H9 (cell line): ENCODE measurements at regions not wholly inside any gene's neighbourhood (a gene's known extent, or its start where the extent isn't known, plus 50 kb on each side); places are given as distances from the start of the nearest gene placed in this dataset.

ENCODE experiments used
- DNase-seq: peaks from one replicate; pipeline ENCODE4 v3.0.0-alpha.2; 2017
- H2AFZ ChIP-seq: one replicate; pipeline ENCODE4 v1.6.1; 2013; ENCODE audit warnings: mild to moderate bottlenecking, low read length, control low read depth, moderate library complexity
- H2AK5ac ChIP-seq: 2 replicates; pipeline ENCODE4 v1.6.1; 2013; ENCODE audit warnings: low read length, control low read depth, mixed read lengths; ENCODE audit not compliant: insufficient read length
- H2BK120ac ChIP-seq: one replicate; pipeline ENCODE4 v1.6.1; 2013; ENCODE audit warnings: low read depth, mild to moderate bottlenecking, low read length, control low read depth, inconsistent platforms; ENCODE audit not compliant: poor library complexity, severe bottlenecking
- H2BK12ac ChIP-seq: 2 replicates; pipeline ENCODE4 v1.6.1; 2013; ENCODE audit warnings: low read length, control low read depth, mixed read lengths, low read depth; ENCODE audit not compliant: insufficient read length
- H2BK15ac ChIP-seq: 2 replicates; pipeline ENCODE4 v1.6.1; 2013; ENCODE audit warnings: low read depth, low read length, control low read depth
- H2BK20ac ChIP-seq: one replicate; pipeline ENCODE4 v1.6.1; 2013; ENCODE audit warnings: low read depth, mild to moderate bottlenecking, low read length, control low read depth, inconsistent platforms; ENCODE audit not compliant: poor library complexity, severe bottlenecking
- H2BK5ac ChIP-seq: 2 replicates; pipeline ENCODE4 v1.6.1; 2013; ENCODE audit warnings: low read length, control low read depth, mixed read lengths; ENCODE audit not compliant: insufficient read length
- H3K14ac ChIP-seq: 2 replicates; pipeline ENCODE4 v1.6.1; 2013; ENCODE audit warnings: low read length, control low read depth; ENCODE audit not compliant: insufficient read depth
- H3K18ac ChIP-seq: 2 replicates; pipeline ENCODE4 v1.6.1; 2013; ENCODE audit warnings: low read depth, mild to moderate bottlenecking, mixed read lengths, low read length, control low read depth; ENCODE audit not compliant: insufficient read length
- H3K23ac ChIP-seq: 2 replicates; pipeline ENCODE4 v1.6.1; 2013; ENCODE audit warnings: low read length, control low read depth, mixed read lengths, low read depth; ENCODE audit not compliant: insufficient read length
- H3K23me2 ChIP-seq: 2 replicates; pipeline ENCODE4 v1.6.1; 2013; ENCODE audit warnings: low read depth, mild to moderate bottlenecking, mixed read lengths, low read length, control low read depth; ENCODE audit not compliant: insufficient read length, poor library complexity, severe bottlenecking
- H3K27ac ChIP-seq: 2 replicates; pipeline ENCODE4 v1.5.1; 2013; ENCODE audit warnings: low read length, control low read depth, mixed read lengths, low read depth; ENCODE audit not compliant: insufficient read length
- H3K27me3 ChIP-seq: 2 replicates; pipeline ENCODE4 v1.6.1; 2013; ENCODE audit warnings: low read length, control low read depth, inconsistent platforms; ENCODE audit not compliant: insufficient read depth
- H3K4ac ChIP-seq: 2 replicates; pipeline ENCODE4 v1.6.1; 2013; ENCODE audit warnings: low read depth, mild to moderate bottlenecking, control low read depth, inconsistent platforms, low read length, moderate library complexity
- H3K4me1 ChIP-seq: 2 replicates; pipeline ENCODE4 v1.6.1; 2013; ENCODE audit warnings: low read length, control low read depth, inconsistent platforms; ENCODE audit not compliant: insufficient read depth
- H3K4me2 ChIP-seq: 2 replicates; pipeline ENCODE4 v1.6.1; 2013; ENCODE audit warnings: low read length, control low read depth, mixed read lengths; ENCODE audit not compliant: insufficient read length, insufficient read depth
- H3K56ac ChIP-seq: 2 replicates; pipeline ENCODE4 v1.6.1; 2013; ENCODE audit warnings: low read depth, mild to moderate bottlenecking, mixed read lengths, low read length, control low read depth; ENCODE audit not compliant: insufficient read length
- H3K79me1 ChIP-seq: 2 replicates; pipeline ENCODE4 v1.6.1; 2013; ENCODE audit warnings: low read depth, mild to moderate bottlenecking, moderate library complexity, low read length, control low read depth, inconsistent platforms; ENCODE audit not compliant: insufficient read depth, poor library complexity, severe bottlenecking
- H3K79me2 ChIP-seq: 2 replicates; pipeline ENCODE4 v1.6.1; 2013; ENCODE audit warnings: low read length, control low read depth, inconsistent platforms; ENCODE audit not compliant: insufficient read depth
- H3K9ac ChIP-seq: 2 replicates; pipeline ENCODE4 v1.6.1; 2013; ENCODE audit warnings: low read length, control low read depth, mixed read lengths; ENCODE audit not compliant: insufficient read length; ENCODE audit errors: extremely low read depth
- H3K9me3 ChIP-seq: one replicate; pipeline ENCODE4 v1.6.1; 2013; ENCODE audit warnings: low read depth, low read length, inconsistent platforms; ENCODE audit not compliant: control insufficient read depth
- H3T11ph ChIP-seq: one replicate; pipeline ENCODE4 v1.6.1; 2013; ENCODE audit warnings: mild to moderate bottlenecking, low read length, control low read depth, inconsistent platforms
- H4K20me1 ChIP-seq: one replicate; pipeline ENCODE4 v1.6.1; 2013; ENCODE audit not compliant: control insufficient read depth, insufficient read length, insufficient read depth
- H4K5ac ChIP-seq: 2 replicates; pipeline ENCODE4 v1.6.1; 2013; ENCODE audit warnings: low read depth, mild to moderate bottlenecking, mixed read lengths, low read length, control low read depth; ENCODE audit not compliant: insufficient read length
- H4K8ac ChIP-seq: replicated peaks from 2 replicates; pipeline ENCODE4 v1.6.1; 2013; ENCODE audit warnings: low read length, control low read depth, mixed read lengths, low read depth; ENCODE audit not compliant: insufficient read length
- H4K91ac ChIP-seq: 2 replicates; pipeline ENCODE4 v1.6.1; 2013; ENCODE audit warnings: low read depth, mild to moderate bottlenecking, moderate library complexity, mixed read lengths, low read length, control low read depth; ENCODE audit not compliant: insufficient read length
- H3K27ac Mint-ChIP-seq, 3 experiments: 2 replicates in 2 of 3; 3 replicates in 1 of 3; pipeline ENCODE4 v1.8.0; 2020 to 2021; ENCODE audit warnings: mixed read lengths in 3 of 3, mild to moderate bottlenecking in 1 of 3, moderate library complexity in 1 of 3
- H3K27me3 Mint-ChIP-seq: 2 replicates; pipeline ENCODE4 v1.8.0; 2021; ENCODE audit warnings: low read depth, mild to moderate bottlenecking, moderate library complexity, mixed read lengths
- H3K36me3 Mint-ChIP-seq, 3 experiments: 2 replicates in 2 of 3; 3 replicates in 1 of 3; pipeline ENCODE4 v1.8.0; 2020 to 2021; ENCODE audit warnings: low read depth in 3 of 3, mixed read lengths in 3 of 3; ENCODE audit not compliant: insufficient read depth in 1 of 3
- H3K4me1 Mint-ChIP-seq, 2 experiments: 2 replicates each; pipeline ENCODE4 v1.8.0; 2020; ENCODE audit warnings: mixed read lengths in 2 of 2
- H3K4me3 Mint-ChIP-seq, 2 experiments: 2 replicates in 1 of 2; 3 replicates in 1 of 2; pipeline ENCODE4 v1.8.0; 2020 to 2021; ENCODE audit warnings: mild to moderate bottlenecking in 2 of 2, mixed read lengths in 2 of 2, moderate library complexity in 1 of 2
- H3K9me3 Mint-ChIP-seq, 2 experiments: 2 replicates in 1 of 2; 3 replicates in 1 of 2; pipeline ENCODE4 v1.8.0; 2020; ENCODE audit warnings: mild to moderate bottlenecking in 2 of 2, mixed read lengths in 2 of 2, moderate library complexity in 1 of 2
- CTCF ChIP-seq: fragments of 200-600 bp; sonication (generic); conservative IDR thresholded peaks from 3 replicates; pipeline ENCODE4 v1.8.0; 2021; ENCODE audit warnings: antibody characterized with exemption, mild to moderate bottlenecking

GRCh38 chr7:80584778-80585177 is 53.7 kb upstream of the CD36 start:
- no peak overlapping the region for H3K56ac ChIP-seq
- no peak overlapping the region for H2BK5ac ChIP-seq
- no peak overlapping the region for H2BK12ac ChIP-seq
- no peak overlapping the region for H3K4me2 ChIP-seq
- no peak overlapping the region for H2BK15ac ChIP-seq
- no peaks in the 10 kb centered on the region for H3K9me3 ChIP-seq
- H3K27ac Mint-ChIP-seq, result no peak overlapping the region; a peak in 1 of 7 replicates
- no peak overlapping the region for H3K14ac ChIP-seq
- H3K18ac ChIP-seq, result no peak overlapping the region
- no peaks in the 10 kb centered on the region for H3K79me1 ChIP-seq
- H3T11ph ChIP-seq, result no peak overlapping the region
- H4K20me1 ChIP-seq, result no peaks in the 10 kb centered on the region
- H2BK120ac ChIP-seq, result no peak overlapping the region
- no peak for DNase-seq
- no peaks in the 10 kb centered on the region for H3K79me2 ChIP-seq
- H3K23me2 ChIP-seq, result no peaks in the 10 kb centered on the region
- no peak overlapping the region for H2BK20ac ChIP-seq
- no peak overlapping the region for H2AFZ ChIP-seq
- H2AK5ac ChIP-seq, result no peak overlapping the region
- no peaks in the 10 kb centered on the region for H3K36me3 Mint-ChIP-seq
- no peaks in the 10 kb centered on the region for H3K27me3 ChIP-seq
- no peaks in the 10 kb centered on the region for H3K4me1 ChIP-seq
- no peaks in the 10 kb centered on the region for H3K9me3 Mint-ChIP-seq
- H4K91ac ChIP-seq, result no peak overlapping the region
- H4K8ac ChIP-seq, result no peak overlapping the region
- no peak overlapping the region for H4K5ac ChIP-seq
- H3K9ac ChIP-seq, result no peak overlapping the region
- no peak overlapping the region for H3K4ac ChIP-seq
- H3K27me3 Mint-ChIP-seq, result no peaks in the 10 kb centered on the region
- no peak overlapping the region for H3K27ac ChIP-seq
- H3K23ac ChIP-seq, result no peak overlapping the region
- peaks cover 0 to 3% of the 10 kb centered on the region in 2 experiments; a peak in 1 of 4 replicates for H3K4me1 Mint-ChIP-seq
- TF ChIP-seq CTCF, result no peak
- no peak overlapping the region for H3K4me3 Mint-ChIP-seq
